ENCODE measurements at regions not wholly inside any gene's neighbourhood (a gene's known extent, or its start where the extent isn't known, plus 50 kb on each side); places are given as distances from the start of the nearest gene placed in this dataset.
A peak's percentile ranks its signal among the peaks of the same experiment; 100 is the strongest.
"Not testable (repeated sequence)": the region's sequence is repeated elsewhere in the genome, so short reads cannot be mapped to it uniquely, and the experiment has no call there.

- no peak for TF ChIP-seq CTCF (IDR thresholded peaks at IDR 0.05)
- intact Hi-C loops (cut with DNase I): no loop called here
- DNase-seq (peak in 2 of 4 donors; percentile 30 to 33), ATAC-seq (no peak)
- no peaks in the 10 kb centered on the region for H3K27me3 ChIP-seq
- no peaks in the 10 kb centered on the region for H3K36me3 ChIP-seq
- H3K4me3 ChIP-seq: no peak overlapping the region
- peaks cover 0 to 40% of the 10 kb centered on the region in 2 donors for H3K9me3 ChIP-seq
- no peaks in the 10 kb centered on the region for H3K4me1 ChIP-seq
- no peak overlapping the region for H3K27ac ChIP-seq
Observed at GRCh38 chr13:60850526-60850925, 453.5 kb downstream of the TDRD3 start.

- no peak for DNase-seq
- Histone ChIP-seq H3K4me3 (no peak overlapping the region), H3K27me3 (no peaks in the 10 kb centered on the region), H3K9me3 (peaks cover 0 to 2% of the 10 kb centered on the region in 2 donors), H3K27ac (no peak overlapping the region), H3K4me1 (no peaks in the 10 kb centered on the region), H3K36me3 (no peaks in the 10 kb centered on the region)
- no peak for ATAC-seq
- no peak for TF ChIP-seq CTCF (IDR thresholded peaks at IDR 0.05)
- intact Hi-C loops (cut with DNase I): no loop called here
Observed at GRCh38 chr13:60838581-60838980, 441.6 kb downstream of the TDRD3 start.

- Histone ChIP-seq H3K36me3 (no peaks in the 10 kb centered on the region), H3K27me3 (no peaks in the 10 kb centered on the region), H3K4me3 (no peak overlapping the region), H3K9me3 (peaks cover 0 to 6% of the 10 kb centered on the region in 2 donors), H3K27ac (no peak overlapping the region), H3K4me1 (no peaks in the 10 kb centered on the region)
- intact Hi-C loops (cut with DNase I): no loop called here
- DNase-seq: no peak
- TF ChIP-seq CTCF (IDR thresholded peaks at IDR 0.05): no peak
- ATAC-seq: peak; percentile 66
Observed at GRCh38 chr13:60837806-60838205, 440.8 kb downstream of the TDRD3 start.

GRCh38 chr13:60836821-60837220, 439.8 kb downstream of the TDRD3 start:
- peaks cover 0 to 6% of the 10 kb centered on the region in 2 donors for H3K9me3 ChIP-seq
- no peak overlapping the region for H3K27ac ChIP-seq
- DNase-seq (no peak), ATAC-seq (no peak)
- H3K4me1 ChIP-seq: no peaks in the 10 kb centered on the region
- intact Hi-C loops (cut with DNase I): no loop called here
- no peak overlapping the region for H3K4me3 ChIP-seq
- H3K36me3 ChIP-seq: no peaks in the 10 kb centered on the region
- no peaks in the 10 kb centered on the region for H3K27me3 ChIP-seq
- TF ChIP-seq CTCF (IDR thresholded peaks at IDR 0.05): no peak

GRCh38 chr13:60811581-60811980, 414.6 kb downstream of the TDRD3 start:
- Histone ChIP-seq H3K36me3 (no peaks in the 10 kb centered on the region), H3K27me3 (no peaks in the 10 kb centered on the region), H3K4me1 (no peaks in the 10 kb centered on the region), H3K27ac (no peak overlapping the region), H3K4me3 (no peak overlapping the region), H3K9me3 (peaks cover 0 to 4% of the 10 kb centered on the region in 2 donors)
- no peak for TF ChIP-seq CTCF (IDR thresholded peaks at IDR 0.05)
- ATAC-seq: no peak
- DNase-seq: no peak
- intact Hi-C loops (cut with DNase I): no loop called here

- H3K4me1 ChIP-seq; intact Hi-C loops (cut with DNase I); H3K4me3 ChIP-seq; ATAC-seq; H3K27me3 ChIP-seq; H3K9me3 ChIP-seq; H3K27ac ChIP-seq; H3K36me3 ChIP-seq: not testable (repeated sequence)
- peak in 1 of 4 donors; percentile 28 for DNase-seq
Observed at GRCh38 chr13:60805640-60806039, 408.6 kb downstream of the TDRD3 start.

Measured in left lung (tissue), 4 donors.